ENCODE measurements at regions not wholly inside any gene's neighbourhood (a gene's known extent, or its start where the extent isn't known, plus 50 kb on each side); places are given as distances from the start of the nearest gene placed in this dataset.

GRCh38 chr3:187831125-187832051 lies 86.1 kb upstream of the BCL6 start:
- no peak for TF ChIP-seq CTCF (IDR thresholded peaks at IDR 0.05; ENCODE audit: extremely low read depth in 1 of 2, insufficient read depth in 1 of 2, low read depth in 1 of 2, low read length in 2 of 2)
- TF ChIP-seq, protein P1, sequence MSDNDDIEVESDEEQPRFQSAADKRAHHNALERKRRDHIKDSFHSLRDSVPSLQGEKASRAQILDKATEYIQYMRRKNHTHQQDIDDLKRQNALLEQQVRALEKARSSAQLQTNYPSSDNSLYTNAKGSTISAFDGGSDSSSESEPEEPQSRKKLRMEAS (IDR thresholded peaks at IDR 0.05; ENCODE audit: insufficient read depth, insufficient read length): no peak
- TF ChIP-seq FOS (IDR thresholded peaks at IDR 0.05; ENCODE audit: borderline replicate concordance, insufficient read depth, low read length): no peak
- TF ChIP-seq POLR2AphosphoS5 (IDR thresholded peaks at IDR 0.05; ENCODE audit: insufficient read depth, low read depth, low read length): no peak
- no peak for TF ChIP-seq EZH2 (IDR thresholded peaks at IDR 0.05; ENCODE audit: borderline replicate concordance, low read depth, low read length, severe bottlenecking)
- no peak for TF ChIP-seq MYC (IDR thresholded peaks at IDR 0.05; ENCODE audit: low read depth, low read length)
- TF ChIP-seq POLR2A (IDR thresholded peaks at IDR 0.05; ENCODE audit: low read depth, low read length): no peak
- no peak for TF ChIP-seq GATA2 (IDR thresholded peaks at IDR 0.05; ENCODE audit: insufficient read depth, insufficient read length, low read depth, low read length)
